ENCODE measurements at regions not wholly inside any gene's neighbourhood (a gene's known extent, or its start where the extent isn't known, plus 50 kb on each side); places are given as distances from the start of the nearest gene placed in this dataset.

DNA sequence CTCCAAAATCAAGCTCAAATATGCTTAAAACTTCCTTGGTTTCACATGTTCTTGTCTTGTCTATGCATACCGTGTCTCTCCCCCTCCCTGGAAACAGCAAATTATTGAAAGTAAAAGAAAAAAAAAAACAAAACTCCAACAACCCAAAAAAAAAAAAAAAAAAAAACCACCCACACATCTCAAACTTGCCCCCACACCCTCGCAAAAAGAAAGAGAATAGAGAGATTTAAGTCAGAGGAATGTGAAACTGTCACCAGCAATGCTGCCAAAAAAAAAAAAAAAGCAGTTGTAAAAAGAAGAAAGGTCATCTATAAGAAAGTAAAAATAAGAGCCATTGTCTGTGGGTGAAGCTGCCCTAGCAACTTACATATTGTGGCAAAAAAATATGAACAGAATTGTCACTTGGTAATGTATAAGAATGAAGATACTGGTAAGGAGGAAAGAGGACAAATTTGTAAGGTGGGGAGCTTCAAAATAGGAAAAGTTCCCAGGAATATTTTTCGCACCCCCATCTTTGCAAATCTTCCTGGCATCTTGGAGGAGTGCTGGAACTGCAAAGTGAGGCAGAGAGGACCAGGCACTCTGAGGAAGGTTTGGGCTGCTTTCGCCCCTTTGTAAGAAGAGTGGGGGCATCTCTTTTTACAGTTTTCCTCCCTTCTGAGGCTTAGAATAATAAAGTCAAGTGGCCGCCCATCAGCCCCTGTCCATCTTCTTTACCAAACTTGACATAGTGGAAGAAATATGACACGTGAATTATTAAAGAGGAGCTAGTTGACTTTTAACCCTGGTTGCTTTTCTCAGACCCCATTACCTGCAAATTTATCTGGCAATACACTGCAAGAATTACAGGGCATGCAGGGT lies 81.8 kb downstream of the NR2F2 start (continued):
- TF ChIP-seq ZFHX2 (tag by site-specific recombination; conservative IDR thresholded peaks at IDR 0.05) (peak; percentile 49), ZNF10 (tag by site-specific recombination; IDR thresholded peaks at IDR 0.05) (no peak), ZNF140 (tag by site-specific recombination; IDR thresholded peaks at IDR 0.05) (no peak), MYNN (tag by site-specific recombination; IDR thresholded peaks at IDR 0.05; ENCODE audit: borderline replicate concordance) (no peak), PRDM4 (tag by site-specific recombination; IDR thresholded peaks at IDR 0.05) (no peak), ZNF112 (tag by site-specific recombination; IDR thresholded peaks at IDR 0.05) (no peak), KLF10 (tag by site-specific recombination; IDR thresholded peaks at IDR 0.05) (no peak), GLI4 (tag by site-specific recombination; IDR thresholded peaks at IDR 0.05) (no peak), ZNF138 (tag by site-specific recombination; IDR thresholded peaks at IDR 0.05; ENCODE audit: borderline replicate concordance) (no peak), BCL11B (tag by site-specific recombination; IDR thresholded peaks at IDR 0.05; ENCODE audit: low read depth) (no peak), ZNF335 (tag by site-specific recombination; conservative IDR thresholded peaks at IDR 0.05) (0 out of 2 replicates have a peak, but pooled peaks have one; percentile 33), ZNF24 (tag by site-specific recombination; IDR thresholded peaks at IDR 0.05) (no peak), ZNF416 (tag by site-specific recombination; IDR thresholded peaks at IDR 0.05) (no peak), ZNF830 (tag by site-specific recombination; IDR thresholded peaks at IDR 0.05; ENCODE audit: low read depth) (no peak), SP7 (tag by site-specific recombination; IDR thresholded peaks at IDR 0.05) (0 out of 2 replicates have a peak, but pooled peaks have one; percentile 28), ZNF660 (tag by site-specific recombination; IDR thresholded peaks at IDR 0.05) (no peak), ZBTB10 (tag by site-specific recombination; IDR thresholded peaks at IDR 0.05) (no peak), ZNF148 (tag by site-specific recombination; IDR thresholded peaks at IDR 0.05; ENCODE audit: borderline replicate concordance) (no peak), ZNF362 (tag by site-specific recombination; IDR thresholded peaks at IDR 0.05) (0 out of 2 replicates have a peak, but pooled peaks have one; percentile 40), ZNF202 (tag by site-specific recombination; IDR thresholded peaks at IDR 0.05; ENCODE audit: borderline replicate concordance) (no peak), ZNF133 (tag by site-specific recombination; IDR thresholded peaks at IDR 0.05) (no peak)
- TF ChIP-seq, protein P1, sequence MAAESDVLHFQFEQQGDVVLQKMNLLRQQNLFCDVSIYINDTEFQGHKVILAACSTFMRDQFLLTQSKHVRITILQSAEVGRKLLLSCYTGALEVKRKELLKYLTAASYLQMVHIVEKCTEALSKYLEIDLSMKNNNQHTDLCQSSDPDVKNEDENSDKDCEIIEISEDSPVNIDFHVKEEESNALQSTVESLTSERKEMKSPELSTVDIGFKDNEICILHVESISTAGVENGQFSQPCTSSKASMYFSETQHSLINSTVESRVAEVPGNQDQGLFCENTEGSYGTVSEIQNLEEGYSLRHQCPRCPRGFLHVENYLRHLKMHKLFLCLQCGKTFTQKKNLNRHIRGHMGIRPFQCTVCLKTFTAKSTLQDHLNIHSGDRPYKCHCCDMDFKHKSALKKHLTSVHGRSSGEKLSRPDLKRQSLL (tag by site-specific recombination; IDR thresholded peaks at IDR 0.05), result no peak
- TF ChIP-seq, protein P2, sequence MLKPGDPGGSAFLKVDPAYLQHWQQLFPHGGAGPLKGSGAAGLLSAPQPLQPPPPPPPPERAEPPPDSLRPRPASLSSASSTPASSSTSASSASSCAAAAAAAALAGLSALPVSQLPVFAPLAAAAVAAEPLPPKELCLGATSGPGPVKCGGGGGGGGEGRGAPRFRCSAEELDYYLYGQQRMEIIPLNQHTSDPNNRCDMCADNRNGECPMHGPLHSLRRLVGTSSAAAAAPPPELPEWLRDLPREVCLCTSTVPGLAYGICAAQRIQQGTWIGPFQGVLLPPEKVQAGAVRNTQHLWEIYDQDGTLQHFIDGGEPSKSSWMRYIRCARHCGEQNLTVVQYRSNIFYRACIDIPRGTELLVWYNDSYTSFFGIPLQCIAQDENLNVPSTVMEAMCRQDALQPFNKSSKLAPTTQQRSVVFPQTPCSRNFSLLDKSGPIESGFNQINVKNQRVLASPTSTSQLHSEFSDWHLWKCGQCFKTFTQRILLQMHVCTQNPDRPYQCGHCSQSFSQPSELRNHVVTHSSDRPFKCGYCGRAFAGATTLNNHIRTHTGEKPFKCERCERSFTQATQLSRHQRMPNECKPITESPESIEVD (tag by site-specific recombination; IDR thresholded peaks at IDR 0.05), result peak; percentile 25; the same call in 1 of the 2 replicates
- TF ChIP-seq, protein P3, sequence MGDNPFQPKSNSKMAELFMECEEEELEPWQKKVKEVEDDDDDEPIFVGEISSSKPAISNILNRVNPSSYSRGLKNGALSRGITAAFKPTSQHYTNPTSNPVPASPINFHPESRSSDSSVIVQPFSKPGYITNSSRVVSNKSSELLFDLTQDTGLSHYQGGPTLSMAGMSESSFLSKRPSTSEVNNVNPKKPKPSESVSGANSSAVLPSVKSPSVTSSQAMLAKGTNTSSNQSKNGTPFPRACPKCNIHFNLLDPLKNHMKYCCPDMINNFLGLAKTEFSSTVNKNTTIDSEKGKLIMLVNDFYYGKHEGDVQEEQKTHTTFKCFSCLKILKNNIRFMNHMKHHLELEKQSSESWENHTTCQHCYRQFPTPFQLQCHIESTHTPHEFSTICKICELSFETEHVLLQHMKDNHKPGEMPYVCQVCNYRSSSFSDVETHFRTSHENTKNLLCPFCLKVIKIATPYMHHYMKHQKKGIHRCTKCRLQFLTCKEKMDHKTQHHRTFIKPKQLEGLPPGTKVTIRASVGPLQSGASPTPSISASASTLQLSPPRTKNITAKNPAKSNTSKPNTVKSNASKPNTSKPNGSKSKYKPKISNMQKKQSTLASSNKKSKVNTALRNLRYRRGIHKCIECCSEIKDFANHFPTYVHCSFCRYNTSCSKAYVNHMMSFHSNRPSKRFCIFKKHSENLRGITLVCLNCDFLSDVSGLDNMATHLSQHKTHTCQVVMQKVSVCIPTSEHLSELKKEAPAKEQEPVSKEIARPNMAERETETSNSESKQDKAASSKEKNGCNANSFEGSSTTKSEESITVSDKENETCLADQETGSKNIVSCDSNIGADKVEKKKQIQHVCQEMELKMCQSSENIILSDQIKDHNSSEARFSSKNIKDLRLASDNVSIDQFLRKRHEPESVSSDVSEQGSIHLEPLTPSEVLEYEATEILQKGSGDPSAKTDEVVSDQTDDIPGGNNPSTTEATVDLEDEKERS (tag by site-specific recombination; IDR thresholded peaks at IDR 0.05), result no peak

Data from HEK293 (cell line).